ENCODE measurements at regions not wholly inside any gene's neighbourhood (a gene's known extent, or its start where the extent isn't known, plus 50 kb on each side); places are given as distances from the start of the nearest gene placed in this dataset.

DNA sequence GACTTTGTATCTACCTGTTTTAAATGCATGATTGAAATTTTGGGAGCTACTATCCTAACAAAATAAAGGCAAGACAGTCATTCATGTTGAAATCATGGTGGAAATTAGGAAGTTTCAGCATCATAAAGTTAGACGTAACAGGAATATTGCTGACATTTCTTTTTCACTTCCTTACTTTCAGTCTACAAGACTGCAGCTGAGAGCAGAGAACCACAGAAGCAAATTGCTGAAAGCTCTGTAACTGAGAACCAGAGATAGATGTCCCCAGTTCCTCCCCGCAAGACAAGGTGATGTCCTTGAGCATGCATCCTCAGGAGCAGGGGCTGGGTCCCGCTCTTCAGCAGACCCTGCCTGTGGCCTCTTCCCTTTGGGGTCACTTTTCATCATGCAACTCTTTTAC, 466.3 kb upstream of the POM121L12 start:
- H3K9me1 ChIP-seq (ENCODE audit: insufficient read depth, low read length), result no peaks in the 10 kb centered on the region
- H3K23ac ChIP-seq (ENCODE audit: low read depth, low read length), result no peak overlapping the region
- no peaks in the 10 kb centered on the region for H3K4me1 ChIP-seq (ENCODE audit: control insufficient read depth, insufficient read depth, low read length)
- no peaks in the 10 kb centered on the region for H4K20me1 ChIP-seq (ENCODE audit: insufficient read depth, low read length)
- H3K18ac ChIP-seq (ENCODE audit: low read depth, low read length), result no peak overlapping the region
- no peak overlapping the region for H3K14ac ChIP-seq (replicated peaks; ENCODE audit: low read depth, low read length)
- H2BK120ac ChIP-seq (ENCODE audit: low read depth, low read length), result no peak overlapping the region
- H3K79me1 ChIP-seq (ENCODE audit: low read depth in 1 of 2, low read length in 2 of 2), result no peaks in the 10 kb centered on the region
- intact Hi-C loops (cut with micrococcal nuclease) (no loop called here), dilution Hi-C loops (cut with HindIII; ENCODE audit: low sequenced_read_pairs, unreplicated experiment) (no loop called here), in situ Hi-C loops (cut with MboI; ENCODE audit: low sequenced_read_pairs) (no loop called here)
- no peak overlapping the region for H2BK20ac ChIP-seq (ENCODE audit: low read depth, low read length)
- DNase-seq (no peak), ATAC-seq (ENCODE audit: low read depth) (no peak)
- no peak overlapping the region for H2BK15ac ChIP-seq (ENCODE audit: low read depth, low read length)
- H3K9ac ChIP-seq (ENCODE audit: low read depth, low read length), result no peak overlapping the region
- no peak overlapping the region for H3K4me3 ChIP-seq (ENCODE audit: insufficient read depth, low read depth, low read length)
- no peak overlapping the region for H2BK5ac ChIP-seq (ENCODE audit: low read depth, low read length, poor library complexity, severe bottlenecking)
- no peak overlapping the region for H2AFZ ChIP-seq (replicated peaks; ENCODE audit: low read length, poor library complexity)
- peaks cover 5% of the 10 kb centered on the region; the same call in 1 of the 2 replicates for H3K9me3 ChIP-seq (ENCODE audit: control insufficient read depth, insufficient read depth, low read length)
- no peak overlapping the region for H2AK9ac ChIP-seq (replicated peaks; ENCODE audit: low read depth, low read length, poor library complexity)
- H4K5ac ChIP-seq (ENCODE audit: low read depth, low read length), result no peak overlapping the region
- POLR2A ChIA-PET (ENCODE audit: unreplicated experiment), result no interaction called here
- no peak overlapping the region for H4K91ac ChIP-seq (ENCODE audit: insufficient read depth, low read depth, low read length)
- H3K27me3 ChIP-seq (ENCODE audit: control insufficient read depth, insufficient read depth, low read length), result no peaks in the 10 kb centered on the region
- BruUV-seq (replicated peaks), result no TSS peak
- WGBS, 2 experiments (ENCODE audit: extremely low coverage in 2 of 2, insufficient read length in 1 of 2), result no CpG with 5 or more reads among the region's 3 CpGs
- H3K4ac ChIP-seq (ENCODE audit: low read depth, low read length), result no peak overlapping the region
- H3K36me3 ChIP-seq (ENCODE audit: control insufficient read depth, insufficient read depth, low read length), result no peaks in the 10 kb centered on the region
- no peak overlapping the region for H4K8ac ChIP-seq (ENCODE audit: low read depth in 2 of 2, low read length in 2 of 2)
- H3K27ac ChIP-seq (ENCODE audit: insufficient read depth, low read length), result no peak overlapping the region
- no peak for TF ChIP-seq RCOR1 (IDR thresholded peaks at IDR 0.05; ENCODE audit: insufficient replicate concordance, low read length)
- TF ChIP-seq NFE2L2 (IDR thresholded peaks at IDR 0.05; ENCODE audit: low read depth, low read length), result no peak
- TF ChIP-seq FOS (IDR thresholded peaks at IDR 0.05; ENCODE audit: low read depth, low read length), result no peak
- TF ChIP-seq RAD21 (IDR thresholded peaks at IDR 0.05; ENCODE audit: low read length), result no peak
- TF ChIP-seq MAZ (IDR thresholded peaks at IDR 0.05; ENCODE audit: borderline replicate concordance, low read depth, low read length), result no peak
- TF ChIP-seq MAFK (IDR thresholded peaks at IDR 0.05; ENCODE audit: low read depth, low read length), result no peak
- no peak for TF ChIP-seq CHD1 (IDR thresholded peaks at IDR 0.05; ENCODE audit: low read depth, low read length)
- TF ChIP-seq POLR2A (IDR thresholded peaks at IDR 0.05; ENCODE audit: low read depth, low read length), result no peak
- TF ChIP-seq, protein P1, sequence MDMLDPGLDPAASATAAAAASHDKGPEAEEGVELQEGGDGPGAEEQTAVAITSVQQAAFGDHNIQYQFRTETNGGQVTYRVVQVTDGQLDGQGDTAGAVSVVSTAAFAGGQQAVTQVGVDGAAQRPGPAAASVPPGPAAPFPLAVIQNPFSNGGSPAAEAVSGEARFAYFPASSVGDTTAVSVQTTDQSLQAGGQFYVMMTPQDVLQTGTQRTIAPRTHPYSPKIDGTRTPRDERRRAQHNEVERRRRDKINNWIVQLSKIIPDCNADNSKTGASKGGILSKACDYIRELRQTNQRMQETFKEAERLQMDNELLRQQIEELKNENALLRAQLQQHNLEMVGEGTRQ (IDR thresholded peaks at IDR 0.05; ENCODE audit: low read depth, low read length), result no peak
- CTCF ChIA-PET, result no interaction called here
- H2AK5ac ChIP-seq (ENCODE audit: low read depth, low read length), result no peak overlapping the region
- no peak overlapping the region for H3K56ac ChIP-seq (ENCODE audit: extremely low read depth, insufficient read depth, low read length)
- H3K4me2 ChIP-seq (ENCODE audit: low read depth, low read length), result no peak overlapping the region
